Right lobe of liver (tissue), 6 donors: ENCODE measurements at regions not wholly inside any gene's neighbourhood (a gene's known extent, or its start where the extent isn't known, plus 50 kb on each side); places are given as distances from the start of the nearest gene placed in this dataset.

Source experiments
- ATAC-seq, 4 donors: fragments of 200-7000 bp; cut with Tn5 transposase; one replicate each; pipeline ENCODE4 v1.9.1; 2020; ENCODE audit warnings: mild to moderate bottlenecking in 4 of 4, moderate library complexity in 4 of 4
- DNase-seq, 3 donors: peaks; one replicate each; pipeline ENCODE4 v3.0.0-alpha.2; 2020
- H3K27ac ChIP-seq, 3 donors: fragments of 200-600 bp; one replicate each; pipeline ENCODE4 v1.8.0; 2022
- H3K27me3 ChIP-seq, 2 donors: fragments of 200-600 bp; one replicate each; pipeline ENCODE4 v1.8.0; 2022
- H3K36me3 ChIP-seq, 4 donors: fragments of 200-600 bp; sonication (generic) in 1 of 4; one replicate each; pipeline versions ENCODE4 v1.5.1 to v1.8.0; 2017 to 2022; ENCODE audit warnings: control low read depth in 1 of 4
- H3K4me1 ChIP-seq, 4 donors: fragments of 200-600 bp; sonication (generic) in 1 of 4; one replicate each; pipeline versions ENCODE4 v1.5.1 to v1.8.0; 2017 to 2022; ENCODE audit warnings: control low read depth in 1 of 4
- H3K4me3 ChIP-seq, 3 donors: fragments of 200-600 bp; one replicate each; pipeline ENCODE4 v1.8.0; 2022
- H3K9me3 ChIP-seq, 4 donors: fragments of 200-600 bp; sonication (generic) in 1 of 4; one replicate each; pipeline versions ENCODE4 v1.5.1 to v1.8.0; 2017 to 2022; ENCODE audit warnings: control low read depth in 1 of 4
- CTCF ChIP-seq, 4 donors: fragments of 200-600 bp in 3 of 4; fragments of 450-650 bp in 1 of 4; IDR thresholded peaks; one replicate each; pipeline versions ENCODE4 v1.5.1 to v1.8.0; 2016 to 2022; ENCODE audit warnings: antibody characterized with exemption in 4 of 4, mild to moderate bottlenecking in 2 of 4
- POLR2A ChIP-seq: fragments of 450-650 bp; IDR thresholded peaks from one replicate; pipeline ENCODE4 v1.6.1; 2017; ENCODE audit warnings: antibody characterized with exemption, mild to moderate bottlenecking
- WGBS: methylation state at CpG from one replicate; pipeline ENCODE4 v1.1.6; 2018; ENCODE audit warnings: low coverage, low lambda C conversion rate; ENCODE audit not compliant: insufficient coverage; ENCODE audit errors: missing lambda C conversion rate; 5-methylcytosine and 5-hydroxymethylcytosine counted together
- intact Hi-C, 2 donors: fragments of 100-400 bp; cut with DNase I; formaldehyde crosslinking; loops; one replicate each; pipeline versions ENCODE4 v1.11.2 to v1.14.1; 2022
- donor health status: DM: no; HTN: yes; CAD: no.
- donor health status: DM: no; HTN: no; CAD: no.
- donor health status: DM: no; HTN: no; CAD: no.
- donor health status: DM: no; HTN: yes; CAD: no.
- donor health status: DM: no; HTN: yes; CAD: no.

GRCh38 chr4:18858229-18858922 lies 836.8 kb upstream of the LCORL start:
- intact Hi-C loops: no loop called here
- Histone ChIP-seq H3K4me3 (no peak overlapping the region), H3K36me3 (no peaks in the 10 kb centered on the region), H3K27me3 (no peaks in the 10 kb centered on the region), H3K4me1 (no peaks in the 10 kb centered on the region), H3K27ac (no peak overlapping the region), H3K9me3 (no peaks in the 10 kb centered on the region)
- TF ChIP-seq POLR2A (no peak), CTCF (IDR thresholded peaks at IDR 0.05) (no peak)
- no peak for DNase-seq
- WGBS: 56% methylated on average over 4 of the region's 6 CpGs
- no peak for ATAC-seq

- intact Hi-C loops: no loop called here
- H3K9me3 ChIP-seq: no peaks in the 10 kb centered on the region
- no peaks in the 10 kb centered on the region for H3K36me3 ChIP-seq
- TF ChIP-seq POLR2A (no peak), CTCF (IDR thresholded peaks at IDR 0.05) (no peak)
- DNase-seq: no peak
- WGBS: 6% methylated on average over 2 of the region's 2 CpGs
- no peak overlapping the region for H3K4me3 ChIP-seq
- ATAC-seq: peak in 2 of 4 donors; percentile 38 to 58
- H3K27me3 ChIP-seq: no peaks in the 10 kb centered on the region
- H3K27ac ChIP-seq: no peak overlapping the region
- no peaks in the 10 kb centered on the region for H3K4me1 ChIP-seq
Observed at GRCh38 chr4:18850867-18851266, 829.3 kb upstream of the LCORL start.

GRCh38 chr4:18847249-18847890 lies 825.8 kb upstream of the LCORL start:
- DNase-seq: no peak
- TF ChIP-seq POLR2A (no peak), CTCF (IDR thresholded peaks at IDR 0.05) (no peak)
- WGBS: 32% methylated on average over 5 of the region's 5 CpGs
- H3K36me3 ChIP-seq: no peaks in the 10 kb centered on the region
- H3K4me3 ChIP-seq: no peak overlapping the region
- ATAC-seq: no peak
- H3K27me3 ChIP-seq: no peaks in the 10 kb centered on the region
- no peaks in the 10 kb centered on the region for H3K4me1 ChIP-seq
- intact Hi-C loops: no loop called here
- H3K9me3 ChIP-seq: no peaks in the 10 kb centered on the region
- H3K27ac ChIP-seq: no peak overlapping the region

GRCh38 chr4:18846313-18846712 lies 824.8 kb upstream of the LCORL start:
- Histone ChIP-seq H3K27me3 (no peaks in the 10 kb centered on the region), H3K36me3 (no peaks in the 10 kb centered on the region), H3K9me3 (no peaks in the 10 kb centered on the region), H3K27ac (no peak overlapping the region), H3K4me3 (no peak overlapping the region), H3K4me1 (no peaks in the 10 kb centered on the region)
- intact Hi-C loops: no loop called here
- TF ChIP-seq CTCF (IDR thresholded peaks at IDR 0.05) (no peak), POLR2A (no peak)
- DNase-seq (no peak), ATAC-seq (no peak)
- WGBS: 43% methylated on average over 1 of the region's 1 CpG
